ENCODE measurements at regions not wholly inside any gene's neighbourhood (a gene's known extent, or its start where the extent isn't known, plus 50 kb on each side); places are given as distances from the start of the nearest gene placed in this dataset.
"Not testable (repeated sequence)": the region's sequence is repeated elsewhere in the genome, so short reads cannot be mapped to it uniquely, and the experiment has no call there.

DNA sequence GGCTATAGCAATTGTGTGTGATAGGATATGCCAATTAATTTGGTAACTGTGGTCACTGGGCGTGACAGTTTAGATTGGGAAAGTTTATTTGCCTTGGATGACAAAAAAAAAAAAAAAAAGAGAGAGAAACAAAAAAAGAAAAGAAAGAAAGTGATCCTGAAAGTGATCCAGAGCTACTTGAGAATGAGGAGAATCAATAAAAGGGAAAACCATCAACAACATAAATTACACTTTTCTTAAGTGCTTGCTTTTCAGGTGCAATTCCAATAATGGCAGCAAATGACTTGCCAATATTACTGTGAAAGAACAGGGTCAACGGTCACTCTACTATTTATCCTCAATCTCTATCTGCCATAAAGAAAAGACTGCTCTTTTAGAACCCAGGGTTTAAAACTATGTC is 191.8 kb upstream of the SEMA3C start:
- DNase-seq: no peak

DNA sequence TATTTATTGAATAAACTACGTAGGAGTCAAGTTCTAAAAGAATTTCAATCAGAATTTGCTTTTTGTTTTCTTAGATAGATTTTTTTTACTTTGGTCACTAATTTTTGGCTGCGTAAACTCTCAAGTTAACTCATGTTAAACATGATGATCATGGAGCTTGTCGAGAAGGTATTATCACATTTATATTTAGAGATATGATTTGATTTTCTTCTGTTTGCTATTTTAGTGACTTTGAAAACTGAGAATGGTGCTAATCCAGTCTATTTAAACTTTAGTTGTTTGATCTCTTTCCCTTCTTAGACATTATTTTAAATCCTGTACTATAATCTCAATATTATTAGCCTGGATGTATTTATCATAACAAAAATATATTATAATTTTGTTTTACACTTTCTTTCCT is 179.4 kb upstream of the SEMA3C start:
- DNase-seq: no peak

DNA sequence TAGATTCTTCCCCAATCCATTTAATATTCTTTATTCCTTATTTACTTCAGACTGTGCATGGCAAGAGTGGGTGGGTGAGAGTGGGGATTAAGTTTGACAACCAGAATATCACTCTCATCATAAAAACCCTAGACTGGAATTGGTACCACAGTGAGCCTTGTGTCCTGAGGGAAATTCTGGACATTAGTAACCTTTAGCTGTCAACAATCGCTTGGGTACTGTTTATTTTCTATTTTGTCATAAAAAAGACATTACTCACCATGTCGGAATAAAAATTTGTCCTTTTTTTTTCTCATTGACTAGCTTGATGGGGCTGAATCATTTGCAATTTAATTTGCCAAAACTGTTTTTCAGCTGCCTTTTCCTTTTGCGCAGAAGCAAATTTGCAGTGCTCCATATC is 176.1 kb upstream of the SEMA3C start:
- DNase-seq: no peak

DNA sequence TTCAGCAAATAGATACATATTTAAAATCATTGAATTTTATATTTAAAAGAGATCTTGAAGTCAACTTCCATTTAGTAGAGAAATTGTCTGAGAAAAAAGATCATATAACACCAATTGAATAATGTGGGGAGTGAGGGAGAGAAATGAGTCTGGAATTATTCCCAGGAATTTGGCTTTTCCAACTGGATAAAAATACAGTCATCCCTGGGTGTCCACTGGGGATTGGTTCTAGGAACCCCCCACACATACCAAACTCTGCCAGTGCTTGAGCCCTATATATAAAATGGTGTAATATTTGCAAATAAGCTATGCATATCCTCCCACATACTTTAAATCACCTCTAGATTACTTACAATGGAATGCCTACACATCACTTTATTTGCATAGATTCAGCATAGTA is 162.8 kb upstream of the SEMA3C start:
- DNase-seq: no peak

DNA sequence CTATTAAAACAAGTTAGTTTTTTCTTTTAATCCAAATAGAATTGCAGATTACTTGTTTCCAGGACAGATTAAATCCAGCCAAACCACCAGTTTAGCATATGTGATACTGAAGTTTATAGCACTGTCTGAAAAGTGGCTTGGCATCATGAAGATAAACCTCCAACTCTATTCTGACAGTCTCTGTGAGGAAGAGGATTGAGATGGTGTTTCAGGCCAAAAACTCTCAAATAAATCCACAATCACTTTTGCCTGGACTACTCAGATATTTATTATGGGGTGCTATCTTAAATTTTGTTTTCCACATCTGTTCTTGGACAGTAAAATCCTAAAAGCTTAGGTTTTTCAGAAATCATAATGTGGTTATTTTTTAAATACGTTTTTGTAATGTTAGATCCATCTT is 161.7 kb upstream of the SEMA3C start:
- DNase-seq: no peak

DNA sequence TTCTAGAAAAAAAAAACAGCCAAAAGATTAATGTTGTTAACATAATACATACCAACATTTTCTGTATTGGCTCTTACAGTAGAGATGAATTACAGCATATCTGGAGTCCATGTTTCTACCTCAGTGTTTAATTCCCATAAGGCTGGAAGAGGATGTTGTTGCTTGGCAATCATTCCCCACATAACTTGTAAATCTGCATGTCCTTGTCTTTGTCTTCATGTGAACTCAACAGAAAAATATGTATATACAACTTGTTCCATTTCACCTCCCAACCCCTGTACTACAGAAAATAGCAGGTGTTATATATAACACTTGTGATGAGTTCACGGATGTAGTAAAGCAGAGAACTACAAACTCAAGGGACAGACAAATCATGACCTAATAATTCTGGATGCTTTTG is 160.9 kb upstream of the SEMA3C start:
- DNase-seq: no peak

DNA sequence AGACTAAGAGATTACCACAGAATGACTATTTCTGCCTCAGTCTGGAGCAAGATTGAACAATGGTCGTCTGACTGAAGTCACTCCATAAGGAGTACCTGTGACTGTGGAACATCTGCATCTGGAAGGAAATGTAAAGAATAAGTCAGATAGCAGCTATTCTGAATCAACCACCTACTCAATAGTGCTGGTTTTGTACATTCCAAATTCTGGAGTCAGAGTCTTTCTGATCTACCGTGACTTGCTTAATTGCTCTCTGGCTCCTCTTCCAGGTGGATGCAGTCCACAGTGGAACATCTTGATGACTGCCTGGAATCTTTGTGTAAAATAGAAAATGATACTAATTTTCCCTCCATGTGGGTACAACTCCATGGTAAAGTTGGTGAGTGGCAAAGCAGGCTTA is 156.3 kb upstream of the SEMA3C start:
- DNase-seq: no peak

DNA sequence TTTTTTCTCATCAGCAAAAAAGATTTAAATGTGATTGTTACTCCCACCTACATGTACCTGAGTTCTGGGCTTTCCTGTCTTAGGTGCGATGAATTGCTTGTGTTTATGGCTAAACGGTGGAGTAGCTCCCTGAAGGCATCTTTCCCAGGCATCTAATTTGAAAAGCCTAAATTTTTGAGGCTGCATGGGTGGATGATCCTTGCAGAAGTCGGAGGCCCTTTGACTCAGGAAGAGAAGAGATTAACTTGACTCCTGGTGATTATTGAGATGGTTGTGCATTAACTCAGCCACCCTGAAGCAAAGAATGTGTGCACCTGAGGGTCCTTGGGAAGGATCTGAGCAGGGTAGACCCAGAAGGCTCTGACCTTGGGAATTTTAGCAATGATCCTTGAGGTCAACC is 155.6 kb upstream of the SEMA3C start:
- no peak for DNase-seq

DNA sequence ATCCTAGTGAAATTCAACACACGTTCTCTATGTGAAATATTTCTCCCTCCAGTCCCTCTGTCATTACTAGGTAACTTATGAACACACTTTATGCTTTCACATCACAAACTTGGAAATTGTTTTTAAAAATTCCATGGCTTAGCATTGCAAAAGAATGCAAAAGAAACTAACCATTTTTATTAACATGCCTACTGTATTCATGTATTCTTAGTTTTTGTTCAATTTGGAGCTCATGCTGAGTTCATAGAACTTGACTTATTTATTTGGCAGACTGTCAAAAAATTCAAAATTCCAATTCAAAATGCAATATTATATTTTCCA is 155.0 kb upstream of the SEMA3C start:
- no peak for DNase-seq

DNA sequence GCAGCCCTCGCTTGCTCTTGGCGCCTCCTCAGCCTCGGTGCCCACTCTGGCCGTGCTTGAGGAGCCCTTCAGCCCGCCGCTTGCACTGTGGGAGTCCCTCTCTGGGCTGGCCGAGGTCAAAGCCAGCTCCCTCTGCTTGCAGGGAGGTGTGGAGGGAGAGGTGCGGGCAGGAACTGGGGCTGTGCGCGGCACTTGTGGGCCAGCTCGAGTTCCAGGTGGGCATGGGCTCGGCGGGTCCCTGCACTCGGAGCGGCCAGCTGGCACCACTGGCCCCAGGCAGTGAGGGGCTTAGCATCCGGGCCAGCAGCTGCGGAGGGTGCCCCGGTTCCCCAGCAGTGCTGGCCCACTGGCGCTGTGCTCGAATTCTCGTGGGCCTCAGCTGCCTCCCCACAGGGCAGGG is 152.1 kb upstream of the SEMA3C start:
- no peak for DNase-seq

DNA sequence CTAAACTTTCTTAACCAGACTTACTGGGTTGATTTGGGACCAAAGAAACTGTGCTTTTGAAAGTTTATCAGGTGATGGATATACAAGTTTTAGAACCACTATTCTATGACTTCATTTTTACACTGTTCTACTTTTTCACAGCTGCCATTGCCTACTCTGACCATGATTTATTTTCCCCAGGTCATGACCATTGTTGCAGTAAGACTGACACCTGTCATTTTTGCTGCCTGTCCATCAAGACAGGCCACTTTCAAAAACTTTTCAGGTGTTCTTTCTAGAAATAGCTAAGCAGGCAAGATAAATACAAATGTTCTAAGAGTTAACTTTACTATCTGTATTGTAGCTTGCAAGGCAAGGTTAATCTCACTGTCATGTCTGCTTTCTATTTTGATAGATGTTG is 147.9 kb upstream of the SEMA3C start:
- DNase-seq: no peak

DNA sequence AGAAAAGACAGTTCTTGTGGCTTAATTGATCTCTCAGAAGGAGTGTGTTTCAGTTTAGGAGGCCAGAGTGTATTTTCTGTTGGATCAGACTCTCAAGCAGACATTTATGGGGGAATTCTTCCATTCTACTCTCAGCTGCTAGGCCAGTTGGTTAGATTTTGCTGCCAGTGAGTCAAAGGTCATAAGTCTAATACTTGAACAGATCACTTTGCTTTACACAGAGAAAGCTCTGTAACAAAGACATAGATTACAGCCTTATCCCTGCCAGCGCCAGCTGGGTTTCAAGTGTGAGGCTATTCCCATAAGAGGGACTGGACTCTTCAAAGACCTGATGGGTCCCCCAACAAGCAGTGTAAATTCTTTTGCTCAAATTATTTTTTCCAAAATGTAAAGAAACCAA is 145.6 kb upstream of the SEMA3C start:
- DNase-seq: no peak

DNA sequence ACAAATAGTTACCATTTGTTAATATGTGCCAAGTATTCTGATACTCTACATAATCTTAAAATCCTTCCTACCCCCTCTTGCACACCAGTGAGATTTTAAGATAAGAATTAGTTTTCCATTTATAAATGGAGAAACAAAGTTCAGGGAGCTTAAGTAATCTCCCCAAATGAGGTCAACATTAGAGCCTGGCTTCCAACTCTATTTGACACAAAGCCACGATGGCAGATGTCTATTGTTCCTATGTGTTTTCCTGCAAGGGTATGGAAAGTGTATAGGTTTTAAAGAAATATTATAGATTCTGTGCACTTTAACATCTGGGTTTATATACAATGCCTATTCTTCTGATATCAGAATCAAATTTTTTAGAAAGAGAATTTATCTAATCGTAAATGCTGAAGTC is 143.9 kb upstream of the SEMA3C start:
- DNase-seq: no peak

DNA sequence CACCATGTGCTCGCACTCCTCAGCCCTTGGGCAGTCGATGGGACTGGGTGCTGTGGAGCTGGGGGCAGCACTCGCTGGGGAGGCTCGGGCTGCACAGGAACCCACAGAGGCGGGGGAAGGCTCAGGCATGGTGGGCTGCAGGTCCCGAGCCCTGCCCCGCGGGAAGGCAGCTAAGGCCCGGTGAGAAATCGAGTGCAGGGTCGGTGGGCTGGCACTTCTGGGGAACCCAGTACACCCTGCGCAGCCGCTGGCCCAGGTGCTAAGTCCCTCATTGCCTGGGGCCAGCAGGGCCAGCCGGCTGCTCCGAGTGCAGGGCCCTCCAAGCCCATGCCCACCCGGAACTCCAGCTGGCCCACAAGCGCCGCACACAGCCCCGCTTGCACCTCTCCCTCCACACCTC is 138.6 kb upstream of the SEMA3C start:
- not testable (repeated sequence) for DNase-seq

DNA sequence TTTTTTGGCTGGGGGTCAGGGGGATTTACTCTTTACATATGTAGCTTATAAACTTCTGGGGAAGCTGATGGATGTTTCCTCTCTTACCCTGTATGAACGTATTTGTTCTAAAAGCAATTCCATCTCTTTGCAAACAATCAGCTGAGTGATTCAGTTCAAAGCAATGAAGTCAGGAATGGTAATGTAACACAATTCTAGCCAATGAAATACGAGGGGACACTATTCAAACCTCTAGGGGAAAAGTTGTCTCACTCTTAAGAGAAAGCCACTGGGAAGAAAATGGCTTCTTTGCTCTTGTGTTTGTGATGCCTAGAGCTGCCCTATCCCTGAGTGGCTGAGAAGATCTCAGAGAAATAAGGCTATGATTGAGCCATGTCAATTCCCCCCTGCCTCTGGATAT is 134.8 kb upstream of the SEMA3C start:
- no peak for DNase-seq

DNA sequence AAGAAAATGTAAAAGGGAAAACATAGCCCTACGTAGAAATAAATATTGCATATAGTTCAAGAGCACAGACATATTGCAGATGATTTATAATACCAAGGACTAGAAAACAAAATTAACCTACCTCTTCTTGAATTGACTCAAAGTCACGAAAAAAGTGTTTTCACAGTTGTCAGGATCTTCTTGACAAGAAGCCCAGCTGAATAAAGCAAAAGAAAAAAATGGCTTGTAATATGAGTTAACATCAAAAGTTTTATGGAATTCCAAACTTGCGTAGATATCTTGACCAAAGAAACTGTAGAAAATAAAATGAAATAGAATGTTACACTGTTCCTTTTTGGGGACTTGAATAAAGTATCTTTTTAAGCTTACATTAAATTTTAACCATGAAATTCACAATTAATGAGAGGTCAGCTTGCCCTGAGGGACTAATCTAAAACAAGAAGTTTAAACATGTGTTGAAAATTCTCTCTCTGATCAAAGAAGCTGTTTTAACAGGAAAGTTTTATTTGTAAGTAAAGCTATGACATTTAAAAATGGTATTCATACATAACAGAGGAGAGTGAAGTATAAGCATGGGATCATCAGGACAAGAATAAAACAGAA is 133.1 kb upstream of the SEMA3C start:
- DNase-seq: no peak

DNA sequence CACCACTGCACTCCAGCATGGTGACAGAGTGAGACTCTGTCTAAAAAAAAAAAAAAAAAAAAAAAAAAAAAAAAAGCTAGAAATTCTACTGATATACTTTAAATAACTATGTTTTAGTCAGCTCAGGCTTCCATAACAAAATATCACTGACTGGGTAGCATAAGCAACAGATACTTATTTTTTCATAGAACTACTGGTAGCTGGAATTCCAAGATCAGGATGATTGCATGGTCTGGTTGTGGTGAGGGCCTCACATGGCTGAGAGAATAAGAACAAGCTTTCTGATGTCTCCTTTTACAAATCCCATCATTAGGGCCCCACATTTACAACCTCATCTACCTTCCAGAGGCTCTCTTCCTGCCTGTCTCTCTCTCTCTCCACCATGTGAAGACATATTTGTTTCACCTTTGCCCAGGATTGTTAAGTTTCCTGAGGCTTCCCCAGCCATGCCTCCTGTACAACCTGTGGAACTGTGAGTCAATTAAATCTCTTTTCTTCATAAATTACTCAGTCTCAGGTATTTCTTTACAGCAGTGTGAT is 126.7 kb upstream of the SEMA3C start:
- no peak for DNase-seq

DNA sequence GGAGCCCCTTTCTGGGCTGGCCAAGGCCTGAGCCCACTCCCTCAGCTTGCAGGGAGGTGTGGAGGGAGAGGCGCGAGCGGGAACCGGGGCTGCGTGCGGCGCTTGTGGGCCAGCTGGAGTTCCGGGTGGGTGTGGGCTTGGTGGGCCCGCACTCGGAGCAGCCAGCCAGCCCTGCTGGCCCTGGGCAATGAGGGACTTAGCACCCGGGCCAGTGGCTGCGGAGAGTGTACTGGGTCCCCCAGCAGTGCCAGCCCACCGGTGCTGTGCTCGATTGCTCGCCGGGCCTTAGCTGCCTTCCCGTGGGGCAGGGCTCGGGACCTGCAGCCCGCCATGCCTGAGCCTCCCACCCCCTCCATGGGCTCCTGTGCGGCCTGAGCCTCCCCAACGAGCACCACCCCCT is 123.8 kb upstream of the SEMA3C start:
- DNase-seq: not testable (repeated sequence)

DNA sequence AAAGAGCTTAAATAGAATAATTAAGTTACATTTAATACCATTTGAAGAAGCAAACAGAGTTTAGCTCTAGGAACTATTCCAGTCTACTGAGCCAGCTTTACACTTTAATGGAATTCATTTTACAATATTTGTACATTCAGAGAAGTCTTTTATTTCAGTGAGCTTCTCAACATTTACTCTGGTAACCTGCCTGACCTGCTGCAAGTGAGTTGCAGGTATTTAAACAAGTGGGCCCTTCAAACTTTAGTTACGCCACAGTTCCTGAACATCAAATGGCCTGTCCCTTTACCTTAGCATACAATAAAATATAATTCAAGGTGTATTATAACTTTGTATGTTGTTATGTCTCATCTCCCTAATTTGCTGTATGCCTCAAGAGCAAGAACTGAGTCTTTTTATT is 121.6 kb upstream of the SEMA3C start:
- DNase-seq: no peak

DNA sequence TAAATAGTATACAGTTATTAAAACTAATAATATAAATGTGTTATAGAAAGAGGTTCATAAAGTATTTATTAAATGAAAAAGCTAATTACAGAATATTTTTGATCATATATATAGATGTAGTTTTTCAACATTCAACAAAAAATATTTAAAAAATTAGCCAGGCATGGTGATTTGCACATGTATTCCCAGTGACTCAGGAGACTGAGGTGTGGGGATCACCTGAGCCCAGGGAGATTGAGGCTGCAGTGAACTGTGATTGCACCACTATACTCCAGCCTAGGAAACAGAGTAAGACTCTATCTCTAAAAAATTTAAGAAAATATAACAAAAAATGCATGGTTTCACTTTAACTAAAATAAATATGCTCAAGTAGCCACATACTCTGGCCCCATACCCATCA is 118.0 kb upstream of the SEMA3C start:
- DNase-seq: no peak

DNA sequence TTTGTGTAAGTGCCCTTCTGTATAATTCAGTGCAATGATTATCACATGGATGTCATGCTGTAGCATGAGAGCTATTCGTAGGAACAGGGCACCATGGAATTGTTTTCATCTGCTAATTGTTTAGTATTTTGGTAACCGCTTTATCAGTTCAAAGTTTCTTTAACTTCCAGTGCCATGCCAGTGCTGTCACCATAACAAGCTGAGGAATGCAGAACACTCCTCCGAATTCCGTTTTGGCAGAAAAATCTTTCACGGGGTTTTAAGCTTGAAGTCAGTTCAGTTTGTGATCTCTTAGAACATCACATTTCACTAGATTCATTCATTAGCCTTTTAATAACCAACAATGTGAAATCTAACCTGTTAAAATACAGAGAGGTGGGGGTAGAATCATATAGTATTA is 117.2 kb upstream of the SEMA3C start:
- no peak for DNase-seq

DNA sequence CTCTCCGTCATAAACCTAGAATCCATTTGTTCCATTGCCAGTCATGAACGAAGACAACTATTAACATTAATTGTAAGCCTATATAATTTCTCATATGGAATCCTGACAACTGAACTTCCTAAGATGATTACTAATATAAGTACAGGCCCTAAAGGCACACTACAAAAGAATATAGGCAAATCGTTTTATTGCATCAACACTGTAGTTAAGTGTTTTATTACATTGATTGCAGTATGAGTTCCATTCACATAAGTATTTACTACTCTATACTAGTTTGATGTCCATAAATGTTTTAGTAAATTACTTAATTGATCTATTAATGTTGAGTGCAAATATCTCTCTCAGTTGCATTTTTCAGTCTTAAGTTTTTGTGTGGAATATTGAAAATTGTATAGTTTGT is 113.1 kb upstream of the SEMA3C start:
- no peak for DNase-seq

DNA sequence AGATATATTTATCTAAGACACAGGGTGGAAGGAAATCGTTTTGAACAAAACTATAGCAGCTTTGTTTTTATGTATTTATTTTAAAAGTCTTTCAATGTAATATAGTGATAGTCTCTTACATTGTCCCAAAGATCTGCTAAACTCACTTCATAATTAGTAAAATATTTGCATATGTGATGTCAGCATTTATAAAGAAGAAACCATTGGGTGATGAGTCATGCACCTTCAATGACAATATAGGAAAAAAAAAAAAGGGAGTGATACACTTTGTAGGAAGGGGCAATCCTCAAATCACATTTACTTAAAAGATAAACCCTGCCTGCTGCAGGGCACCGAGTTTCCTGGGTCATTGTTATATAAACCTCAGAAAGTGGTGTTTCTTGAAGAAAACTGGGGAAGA is 112.4 kb upstream of the SEMA3C start:
- no peak for DNase-seq

DNA sequence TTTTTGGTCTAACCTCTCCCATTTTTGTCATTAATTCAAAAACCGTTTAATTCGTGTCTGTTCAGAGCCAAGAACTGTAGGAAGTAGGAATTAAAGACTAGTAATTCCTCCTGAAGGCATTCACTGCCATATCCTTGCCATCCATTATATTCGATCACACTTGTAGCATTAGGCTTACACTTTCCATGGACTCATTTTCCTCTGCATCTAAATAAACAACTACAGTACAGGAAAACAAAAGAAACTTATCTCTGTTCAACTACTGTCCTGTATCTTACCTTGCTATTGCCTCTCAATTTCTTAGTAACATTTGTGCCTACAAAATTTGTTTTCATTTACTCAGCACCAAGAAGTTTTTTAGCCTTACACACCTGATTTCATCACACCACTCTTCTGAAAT is 111.6 kb upstream of the SEMA3C start:
- no peak for DNase-seq

DNA sequence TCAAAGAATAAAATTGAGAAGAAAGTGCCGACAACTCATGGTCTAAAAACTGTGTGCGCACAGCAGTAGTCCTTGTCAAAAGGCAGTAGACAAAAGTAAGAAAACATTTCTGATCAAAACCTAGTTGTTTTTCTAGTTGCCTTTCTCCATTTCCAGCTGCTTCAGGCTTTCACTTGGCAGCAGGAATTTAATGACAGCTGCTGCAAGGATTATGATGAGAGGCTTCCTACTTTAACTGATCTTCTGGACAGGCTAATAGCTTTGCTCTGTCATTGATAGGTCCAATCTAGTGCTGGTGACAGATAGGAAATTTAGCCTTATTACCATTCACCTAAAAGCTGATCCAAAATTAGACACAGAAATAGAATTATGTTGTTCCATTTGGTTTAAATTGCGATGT is 110.7 kb upstream of the SEMA3C start:
- DNase-seq: no peak

DNA sequence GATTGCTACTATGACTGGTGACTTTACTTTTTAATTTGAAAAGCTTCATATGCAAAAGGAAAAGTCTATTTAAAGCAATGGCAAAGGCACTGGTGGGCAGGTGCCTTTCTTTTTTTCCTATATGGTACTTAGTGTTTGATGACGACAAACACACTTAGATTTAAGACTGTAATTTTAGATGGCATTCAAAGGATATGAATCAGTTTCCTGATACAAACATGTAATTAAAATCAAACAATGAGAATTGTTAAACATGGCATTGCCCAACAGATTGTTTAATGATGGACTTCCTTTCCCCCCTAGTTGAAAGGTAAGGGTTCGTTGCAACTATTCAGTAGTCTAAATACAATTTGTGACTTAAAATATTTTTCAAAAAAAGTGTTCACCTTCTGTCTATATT is 106.5 kb upstream of the SEMA3C start:
- no peak for DNase-seq
